Osteoblast (primary cell): ENCODE measurements at regions not wholly inside any gene's neighbourhood (a gene's known extent, or its start where the extent isn't known, plus 50 kb on each side); places are given as distances from the start of the nearest gene placed in this dataset.

Source experiments
- DNase-seq: peaks from one replicate; pipeline ENCODE4 v3.0.0; 2011; ENCODE audit warnings: low spot score, mixed read lengths; ENCODE audit not compliant: insufficient read length; ENCODE audit errors: missing footprints
- H2AFZ ChIP-seq: 2 replicates; pipeline ENCODE4 v1.6.0; 2011; ENCODE audit warnings: mild to moderate bottlenecking, low read length
- H3K27ac ChIP-seq: 2 replicates; pipeline ENCODE4 v1.5.1; 2011; ENCODE audit warnings: mild to moderate bottlenecking, low read depth, low read length, moderate library complexity
- H3K27me3 ChIP-seq: 2 replicates; pipeline ENCODE4 v1.6.0; 2012; ENCODE audit warnings: mild to moderate bottlenecking, control low read depth, inconsistent platforms, low read length, moderate library complexity; ENCODE audit not compliant: insufficient read depth
- H3K36me3 ChIP-seq: 2 replicates; pipeline ENCODE4 v1.5.1; 2011; ENCODE audit warnings: mild to moderate bottlenecking, low read length, control low read depth, moderate library complexity; ENCODE audit not compliant: insufficient read depth
- H3K4me1 ChIP-seq: 2 replicates; pipeline ENCODE4 v1.5.1; 2011; ENCODE audit warnings: mild to moderate bottlenecking, low read length, control low read depth, moderate library complexity; ENCODE audit not compliant: insufficient read depth
- H3K4me2 ChIP-seq: 2 replicates; pipeline ENCODE4 v1.6.0; 2011; ENCODE audit warnings: mild to moderate bottlenecking, low read length; ENCODE audit not compliant: insufficient read depth
- H3K4me3 ChIP-seq: fragments of 200-600 bp; sonication (generic); 3 replicates; pipeline ENCODE4 v1.5.1; 2012; ENCODE audit warnings: mild to moderate bottlenecking, low read length, inconsistent platforms; ENCODE audit not compliant: insufficient read depth
- H3K79me2 ChIP-seq: 2 replicates; pipeline ENCODE4 v1.6.0; 2012; ENCODE audit warnings: mild to moderate bottlenecking, low read length, control low read depth, inconsistent platforms; ENCODE audit not compliant: insufficient read depth
- H3K9me3 ChIP-seq: 2 replicates; pipeline ENCODE4 v1.5.1; 2011; ENCODE audit warnings: low read depth, low read length, control low read depth
- H4K20me1 ChIP-seq: 2 replicates; pipeline ENCODE4 v1.6.0; 2012; ENCODE audit warnings: mild to moderate bottlenecking, low read length, control low read depth; ENCODE audit not compliant: insufficient read depth
- CTCF ChIP-seq: IDR thresholded peaks from 2 replicates; pipeline ENCODE4 v1.5.1; 2011; ENCODE audit warnings: mild to moderate bottlenecking, low read depth, low read length, moderate library complexity; ENCODE audit errors: extremely low read depth

DNA sequence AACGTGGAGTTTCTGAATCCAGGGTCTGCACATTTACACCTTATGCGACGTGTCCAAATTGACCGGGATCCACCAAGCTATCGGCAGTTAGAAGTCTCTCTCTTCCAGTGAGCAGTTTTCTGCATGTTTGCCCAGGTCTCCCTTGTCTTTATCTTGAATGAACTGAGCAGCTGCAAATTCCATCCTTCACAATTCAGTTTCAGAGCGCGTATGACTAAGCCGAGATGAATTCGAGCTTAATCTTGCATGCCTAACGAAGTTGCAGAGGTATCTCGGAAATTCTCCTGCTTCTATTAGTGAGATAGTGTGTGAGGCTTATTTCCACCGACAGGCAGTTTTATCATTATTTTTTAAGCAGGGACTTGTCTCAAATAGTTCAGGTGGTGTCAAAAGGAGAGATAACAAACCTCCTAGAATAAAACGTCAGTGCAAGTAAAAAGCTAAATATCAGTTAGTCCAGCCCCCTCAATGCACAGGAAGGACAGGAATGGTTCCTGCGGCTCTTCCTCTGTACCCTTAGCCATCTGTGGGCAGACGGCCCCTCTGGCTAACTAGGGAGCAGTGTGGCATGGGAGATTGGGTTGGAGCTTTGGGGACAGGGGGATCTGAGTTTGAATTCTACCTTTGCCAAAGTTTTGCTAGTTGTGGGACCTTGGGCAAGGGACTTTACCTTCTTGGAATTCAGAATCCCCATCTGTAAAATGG is 93.0 kb upstream of the GPR139 start:
- H3K4me2 ChIP-seq = no peak overlapping the region
- H3K27ac ChIP-seq = no peak overlapping the region
- no peak for DNase-seq
- H3K9me3 ChIP-seq = no peaks in the 10 kb centered on the region
- H4K20me1 ChIP-seq = no peaks in the 10 kb centered on the region
- H2AFZ ChIP-seq = no peak overlapping the region
- no peak for TF ChIP-seq CTCF
- no peaks in the 10 kb centered on the region for H3K4me1 ChIP-seq
- H3K4me3 ChIP-seq = no peak overlapping the region
- no peaks in the 10 kb centered on the region for H3K79me2 ChIP-seq
- H3K36me3 ChIP-seq = no peaks in the 10 kb centered on the region
- no peaks in the 10 kb centered on the region for H3K27me3 ChIP-seq

GRCh38 chr16:20153444-20153843 is 79.8 kb upstream of the GPR139 start:
- H2AFZ ChIP-seq = no peak overlapping the region
- no peaks in the 10 kb centered on the region for H3K27me3 ChIP-seq
- no peak for TF ChIP-seq CTCF

GRCh38 chr16:20147091-20147490 is 73.4 kb upstream of the GPR139 start:
- no peaks in the 10 kb centered on the region for H3K9me3 ChIP-seq
- no peaks in the 10 kb centered on the region for H3K27me3 ChIP-seq
- DNase-seq = no peak
- H3K4me3 ChIP-seq = no peak overlapping the region
- no peaks in the 10 kb centered on the region for H3K79me2 ChIP-seq
- H4K20me1 ChIP-seq = no peaks in the 10 kb centered on the region
- H3K4me1 ChIP-seq = no peaks in the 10 kb centered on the region
- TF ChIP-seq CTCF = no peak
- H3K4me2 ChIP-seq = no peak overlapping the region
- H3K36me3 ChIP-seq = no peaks in the 10 kb centered on the region
- no peak overlapping the region for H2AFZ ChIP-seq
- H3K27ac ChIP-seq = no peak overlapping the region

More at GRCh38 chr16:20153444-20153843, 79.8 kb upstream of the GPR139 start:
- H3K4me3 ChIP-seq = no peak overlapping the region
- no peak for DNase-seq
- no peak overlapping the region for H3K4me2 ChIP-seq
- H3K79me2 ChIP-seq = no peaks in the 10 kb centered on the region
- no peaks in the 10 kb centered on the region for H4K20me1 ChIP-seq
- H3K4me1 ChIP-seq = no peaks in the 10 kb centered on the region
- H3K36me3 ChIP-seq = no peaks in the 10 kb centered on the region
- H3K27ac ChIP-seq = no peak overlapping the region
- H3K9me3 ChIP-seq = no peaks in the 10 kb centered on the region

GRCh38 chr16:20141956-20142355 is 68.3 kb upstream of the GPR139 start:
- Histone ChIP-seq H3K27me3 (no peaks in the 10 kb centered on the region), H3K36me3 (no peaks in the 10 kb centered on the region), H4K20me1 (no peaks in the 10 kb centered on the region), H3K79me2 (no peaks in the 10 kb centered on the region), H2AFZ (no peak overlapping the region), H3K4me2 (no peak overlapping the region), H3K27ac (no peak overlapping the region), H3K4me3 (no peak overlapping the region), H3K9me3 (no peaks in the 10 kb centered on the region), H3K4me1 (no peaks in the 10 kb centered on the region)
- no peak for DNase-seq
- no peak for TF ChIP-seq CTCF
